Muscle of leg (tissue), 3 donors: ENCODE measurements at regions not wholly inside any gene's neighbourhood (a gene's known extent, or its start where the extent isn't known, plus 50 kb on each side); places are given as distances from the start of the nearest gene placed in this dataset.
"Not testable (repeated sequence)": the region's sequence is repeated elsewhere in the genome, so short reads cannot be mapped to it uniquely, and the experiment has no call there.

Experiments used
- DNase-seq: peaks from one replicate; pipeline ENCODE4 v3.0.0; 2013
- H3K27ac ChIP-seq: one replicate; pipeline ENCODE4 v1.5.1; 2013; ENCODE audit warnings: mild to moderate bottlenecking, low read length, control low read depth
- H3K27me3 ChIP-seq: one replicate; pipeline ENCODE4 v1.6.1; 2013; ENCODE audit warnings: low read length; ENCODE audit not compliant: control insufficient read depth, insufficient read depth
- H3K36me3 ChIP-seq: one replicate; pipeline ENCODE4 v1.6.1; 2013; ENCODE audit warnings: low read length; ENCODE audit not compliant: control insufficient read depth, insufficient read depth
- H3K4me1 ChIP-seq: one replicate; pipeline ENCODE4 v1.6.1; 2013; ENCODE audit warnings: low read length; ENCODE audit not compliant: control insufficient read depth, insufficient read depth
- H3K4me3 ChIP-seq: one replicate; pipeline ENCODE4 v1.5.1; 2013; ENCODE audit warnings: low read length, control low read depth
- H3K9me3 ChIP-seq: replicated peaks from 2 replicates; pipeline ENCODE4 v1.6.1; 2013; ENCODE audit warnings: low read depth, low read length; ENCODE audit not compliant: control insufficient read depth
- WGBS: methylation state at CpG from one replicate; pipeline ENCODE4 v1.1.5; 2013; ENCODE audit warnings: missing lambda C conversion rate; ENCODE audit not compliant: insufficient coverage; 5-methylcytosine and 5-hydroxymethylcytosine counted together

- WGBS: 49% methylated on average over 8 of the region's 10 CpGs
- Histone ChIP-seq H3K9me3 (peaks cover 10% of the 10 kb centered on the region), H3K4me1 (no peaks in the 10 kb centered on the region), H3K36me3 (no peaks in the 10 kb centered on the region), H3K27ac (no peak overlapping the region), H3K27me3 (no peaks in the 10 kb centered on the region), H3K4me3 (no peak overlapping the region)
- DNase-seq: no peak
Measured at GRCh38 chr14:66003082-66003730, 483.0 kb upstream of the CCDC196 start.

- Histone ChIP-seq H3K36me3 (no peaks in the 10 kb centered on the region), H3K27ac (no peak overlapping the region), H3K4me3 (no peak overlapping the region), H3K4me1 (no peaks in the 10 kb centered on the region), H3K9me3 (no peaks in the 10 kb centered on the region), H3K27me3 (no peaks in the 10 kb centered on the region)
- no peak for DNase-seq
- WGBS: 33% methylated on average over 1 of the region's 2 CpGs
Measured at GRCh38 chr14:66005900-66006434, 480.2 kb upstream of the CCDC196 start.

GRCh38 chr14:66008631-66009030 lies 477.5 kb upstream of the CCDC196 start:
- no peaks in the 10 kb centered on the region for H3K9me3 ChIP-seq
- no peak overlapping the region for H3K4me3 ChIP-seq
- no peaks in the 10 kb centered on the region for H3K4me1 ChIP-seq
- H3K27me3 ChIP-seq: no peaks in the 10 kb centered on the region
- no peak overlapping the region for H3K27ac ChIP-seq
- no peaks in the 10 kb centered on the region for H3K36me3 ChIP-seq
- peak; percentile 45 for DNase-seq
- WGBS: no CpG with 5 or more reads among the region's 2 CpGs

- H3K4me1 ChIP-seq: no peaks in the 10 kb centered on the region
- no CpG with 5 or more reads among the region's 2 CpGs for WGBS
- H3K4me3 ChIP-seq: no peak overlapping the region
- peak; percentile 63 for DNase-seq
- no peaks in the 10 kb centered on the region for H3K36me3 ChIP-seq
- H3K9me3 ChIP-seq: no peaks in the 10 kb centered on the region
- H3K27me3 ChIP-seq: peaks cover 1% of the 10 kb centered on the region
- H3K27ac ChIP-seq: no peak overlapping the region
Measured at GRCh38 chr14:66009089-66009488, 477.1 kb upstream of the CCDC196 start.

- WGBS: no CpG with 5 or more reads among the region's 2 CpGs
- Histone ChIP-seq H3K9me3 (no peaks in the 10 kb centered on the region), H3K27me3 (peaks cover 3% of the 10 kb centered on the region), H3K36me3 (no peaks in the 10 kb centered on the region), H3K4me3 (no peak overlapping the region), H3K4me1 (no peaks in the 10 kb centered on the region), H3K27ac (no peak overlapping the region)
- DNase-seq: no peak
Measured at GRCh38 chr14:66010695-66011094, 475.5 kb upstream of the CCDC196 start.

GRCh38 chr14:66011855-66012254 lies 474.3 kb upstream of the CCDC196 start:
- peak; percentile 25 for DNase-seq
- Histone ChIP-seq H3K9me3 (no peaks in the 10 kb centered on the region), H3K36me3 (no peaks in the 10 kb centered on the region), H3K27me3 (peaks cover 3% of the 10 kb centered on the region), H3K4me3 (no peak overlapping the region), H3K27ac (no peak overlapping the region), H3K4me1 (no peaks in the 10 kb centered on the region)
- WGBS: 20% methylated on average over 1 of the region's 3 CpGs

GRCh38 chr14:66013607-66014006 lies 472.6 kb upstream of the CCDC196 start:
- H3K4me3 ChIP-seq, DNase-seq, H3K36me3 ChIP-seq, H3K9me3 ChIP-seq, H3K4me1 ChIP-seq, H3K27me3 ChIP-seq, H3K27ac ChIP-seq: not testable (repeated sequence)
- 64% methylated on average over 36 of the region's 42 CpGs for WGBS

- Histone ChIP-seq H3K4me1 (no peaks in the 10 kb centered on the region), H3K9me3 (no peaks in the 10 kb centered on the region), H3K36me3 (no peaks in the 10 kb centered on the region), H3K27ac (no peak overlapping the region), H3K27me3 (peaks cover 3% of the 10 kb centered on the region), H3K4me3 (no peak overlapping the region)
- WGBS: no CpG with 5 or more reads among the region's 4 CpGs
- DNase-seq: no peak
Measured at GRCh38 chr14:66015071-66015780, 470.9 kb upstream of the CCDC196 start.

GRCh38 chr14:66017927-66018326 lies 468.2 kb upstream of the CCDC196 start:
- H3K4me3 ChIP-seq: no peak overlapping the region
- peaks cover 3% of the 10 kb centered on the region for H3K27me3 ChIP-seq
- no peaks in the 10 kb centered on the region for H3K36me3 ChIP-seq
- no peak for DNase-seq
- WGBS: no CpG with 5 or more reads among the region's 1 CpG
- no peak overlapping the region for H3K27ac ChIP-seq
- H3K4me1 ChIP-seq: no peaks in the 10 kb centered on the region
- no peaks in the 10 kb centered on the region for H3K9me3 ChIP-seq

GRCh38 chr14:66022526-66022925 lies 463.6 kb upstream of the CCDC196 start:
- WGBS: 69% methylated on average over 7 of the region's 8 CpGs
- no peaks in the 10 kb centered on the region for H3K27me3 ChIP-seq

More at GRCh38 chr14:66022526-66022925, 463.6 kb upstream of the CCDC196 start:
- no peaks in the 10 kb centered on the region for H3K9me3 ChIP-seq
- DNase-seq: no peak
- no peaks in the 10 kb centered on the region for H3K4me1 ChIP-seq
- H3K36me3 ChIP-seq: no peaks in the 10 kb centered on the region
- no peak overlapping the region for H3K4me3 ChIP-seq
- no peak overlapping the region for H3K27ac ChIP-seq
